H1 (cell line): ENCODE measurements at regions not wholly inside any gene's neighbourhood (a gene's known extent, or its start where the extent isn't known, plus 50 kb on each side); places are given as distances from the start of the nearest gene placed in this dataset.

Experiments used
- CTCF ChIA-PET: fragments of 300-600 bp; sonication (Branson Sonifier 250); formaldehyde crosslinking; loops from one replicate; lab custom pipeline; 2021; ENCODE audit not compliant: partially characterized antibody; lab: Charles Lee
- POLR2A ChIA-PET: fragments of 300-600 bp; sonication (Branson Sonifier 250); formaldehyde crosslinking; loops from one replicate; lab custom pipeline; 2021; ENCODE audit warnings: inconsistent platforms; ENCODE audit not compliant: partially characterized antibody; lab: Charles Lee
- DNase-seq, 2 experiments: peaks; one replicate each; pipeline versions ENCODE4 v3.0.0 to v3.0.0-alpha.2; 2010 to 2022; ENCODE audit warnings: low spot score in 2 of 2, low read depth in 1 of 2, mixed read lengths in 1 of 2
- FAIRE-seq: peaks from 2 replicates; lab custom pipeline; 2011; peaks lifted over from hg19 to GRCh38; lab: Jason Lieb, UNC
- H2AFZ ChIP-seq: 2 replicates; pipeline ENCODE4 v1.8.1; 2012; ENCODE audit warnings: low read length, inconsistent platforms
- H2AK5ac ChIP-seq: 2 replicates; pipeline ENCODE4 v1.6.1; 2013; ENCODE audit warnings: low read depth, low read length
- H2BK120ac ChIP-seq: replicated peaks from 2 replicates; pipeline ENCODE3; 2013; ENCODE audit warnings: low read depth, low read length, inconsistent platforms
- H2BK12ac ChIP-seq: 2 replicates; pipeline ENCODE4 v1.6.1; 2013; ENCODE audit warnings: low read depth, low read length
- H2BK15ac ChIP-seq: 2 replicates; pipeline ENCODE4 v1.6.1; 2013; ENCODE audit warnings: low read length
- H2BK20ac ChIP-seq: 2 replicates; pipeline ENCODE4 v1.6.1; 2013; ENCODE audit warnings: low read length
- H2BK5ac ChIP-seq: 2 replicates; pipeline ENCODE4 v1.6.1; 2013; ENCODE audit warnings: low read depth, low read length
- H3K14ac ChIP-seq: 2 replicates; pipeline ENCODE4 v1.6.1; 2013; ENCODE audit warnings: inconsistent platforms; ENCODE audit not compliant: insufficient read length
- H3K18ac ChIP-seq: 2 replicates; pipeline ENCODE4 v1.6.1; 2013; ENCODE audit warnings: low read length; ENCODE audit errors: extremely low read depth
- H3K23ac ChIP-seq: 2 replicates; pipeline ENCODE4 v1.6.1; 2013; ENCODE audit warnings: inconsistent platforms; ENCODE audit not compliant: insufficient read length
- H3K23me2 ChIP-seq: 2 replicates; pipeline ENCODE4 v1.6.1; 2013; ENCODE audit warnings: low read depth, low read length
- H3K27ac ChIP-seq: 2 replicates; pipeline ENCODE4 v1.6.1; 2011; ENCODE audit warnings: low read depth, low read length, inconsistent platforms
- H3K27me3 ChIP-seq, 4 experiments: replicated peaks in 1 of 4; 1 replicate in 1 of 4; 2 replicates in 3 of 4; pipeline versions ENCODE4 v1.6.1 to v1.8.1; 2011 to 2013; ENCODE audit warnings: low read length in 3 of 4, mild to moderate bottlenecking in 3 of 4, inconsistent platforms in 2 of 4, mixed read lengths in 2 of 4, moderate library complexity in 1 of 4; ENCODE audit not compliant: control insufficient read depth in 3 of 4, insufficient read depth in 3 of 4; ENCODE audit errors: extremely low read depth in 1 of 4
- H3K36me3 ChIP-seq, 4 experiments: 2 replicates each; pipeline versions ENCODE4 v1.6.1 to v1.8.1; 2011 to 2013; ENCODE audit warnings: mild to moderate bottlenecking in 4 of 4, low read length in 3 of 4, moderate library complexity in 2 of 4, control low read depth in 1 of 4, inconsistent platforms in 1 of 4; ENCODE audit not compliant: insufficient read depth in 4 of 4, control insufficient read depth in 2 of 4
- H3K4ac ChIP-seq: replicated peaks from 2 replicates; pipeline ENCODE3; 2013; ENCODE audit warnings: low read length, low read depth, mixed read lengths, inconsistent platforms; ENCODE audit not compliant: insufficient read length
- H3K4me1 ChIP-seq, 4 experiments: replicated peaks in 1 of 4; 1 replicate in 1 of 4; 2 replicates in 3 of 4; pipeline versions ENCODE4 v1.6.1 to v1.8.1; 2011 to 2013; ENCODE audit warnings: low read length in 3 of 4, inconsistent platforms in 2 of 4, mixed read lengths in 1 of 4; ENCODE audit not compliant: insufficient read depth in 4 of 4, control insufficient read depth in 3 of 4
- H3K4me2 ChIP-seq, 2 experiments: 2 replicates each; pipeline versions ENCODE4 v1.6.1 to v1.8.1; 2011 to 2013; ENCODE audit warnings: low read depth in 2 of 2, low read length in 2 of 2, control low read depth in 1 of 2, inconsistent platforms in 1 of 2, mild to moderate bottlenecking in 1 of 2; ENCODE audit not compliant: insufficient read depth in 1 of 2
- H3K4me3 ChIP-seq, 4 experiments: fragments of 200-600, 300-600 bp in 1 of 4; sonication (generic), shearing (Covaris generic), sonication (Bioruptor Twin) in 1 of 4; 2 replicates each; pipeline versions ENCODE4 v1.5.1 to v1.8.1; 2011 to 2016; ENCODE audit warnings: low read length in 4 of 4, low read depth in 3 of 4, control low read depth in 2 of 4, inconsistent platforms in 2 of 4, mild to moderate bottlenecking in 2 of 4, mixed read lengths in 1 of 4, moderate library complexity in 1 of 4; ENCODE audit not compliant: insufficient read depth in 2 of 4; ENCODE audit errors: extremely low read depth in 1 of 4
- H3K56ac ChIP-seq: replicated peaks from 2 replicates; pipeline ENCODE3; 2013; ENCODE audit warnings: low read depth, mild to moderate bottlenecking, mixed read lengths, low read length, inconsistent platforms; ENCODE audit not compliant: insufficient read length
- H3K79me1 ChIP-seq: 2 replicates; pipeline ENCODE4 v1.6.1; 2013; ENCODE audit warnings: low read depth, low read length, control low read depth
- H3K79me2 ChIP-seq, 2 experiments: 2 replicates each; pipeline versions ENCODE4 v1.6.1 to v1.8.1; 2012 to 2013; ENCODE audit warnings: low read length in 2 of 2, mild to moderate bottlenecking in 2 of 2, inconsistent platforms in 1 of 2; ENCODE audit not compliant: insufficient read depth in 2 of 2, control insufficient read depth in 1 of 2
- H3K9ac ChIP-seq, 4 experiments: replicated peaks in 1 of 4; 1 replicate in 1 of 4; 2 replicates in 3 of 4; pipeline versions ENCODE4 v1.6.1 to v1.8.1; 2011 to 2013; ENCODE audit warnings: low read depth in 3 of 4, low read length in 3 of 4, control low read depth in 2 of 4, mild to moderate bottlenecking in 2 of 4, moderate library complexity in 2 of 4, inconsistent platforms in 1 of 4; ENCODE audit errors: extremely low read depth in 1 of 4
- H3K9me3 ChIP-seq, 2 experiments: 2 replicates each; pipeline versions ENCODE4 v1.6.1 to v1.8.1; 2012 to 2013; ENCODE audit warnings: mild to moderate bottlenecking in 2 of 2, moderate library complexity in 2 of 2, control low read depth in 1 of 2, inconsistent platforms in 1 of 2, low read depth in 1 of 2, low read length in 1 of 2, mixed read lengths in 1 of 2; ENCODE audit not compliant: insufficient read depth in 2 of 2
- H4K20me1 ChIP-seq, 2 experiments: replicated peaks in 1 of 2; 2 replicates each; pipeline versions ENCODE3 to v1.8.1; 2011 to 2013; ENCODE audit warnings: inconsistent platforms in 2 of 2, low read length in 2 of 2, mild to moderate bottlenecking in 1 of 2; ENCODE audit not compliant: insufficient read depth in 2 of 2, control insufficient read depth in 1 of 2
- H4K5ac ChIP-seq: 2 replicates; pipeline ENCODE4 v1.6.1; 2013; ENCODE audit warnings: low read length, low read depth, mixed read lengths, inconsistent platforms; ENCODE audit not compliant: insufficient read length
- H4K8ac ChIP-seq: 2 replicates; pipeline ENCODE4 v1.8.0; 2013; ENCODE audit warnings: mild to moderate bottlenecking, moderate library complexity, low read length, inconsistent platforms; ENCODE audit not compliant: insufficient read depth; ENCODE audit errors: extremely low read depth
- H4K91ac ChIP-seq: replicated peaks from 2 replicates; pipeline ENCODE3; 2013; ENCODE audit warnings: low read length, mixed read lengths, inconsistent platforms; ENCODE audit not compliant: insufficient read length
- CBX8 ChIP-seq: fragments of 300-800, 300-1000 bp; sonication (generic); IDR thresholded peaks from 2 replicates; pipeline ENCODE4 v1.7.1; 2016; ENCODE audit warnings: low read depth, low read length, borderline replicate concordance
- RFX5 ChIP-seq: IDR thresholded peaks from 2 replicates; pipeline ENCODE4 v1.6.1; 2011; ENCODE audit warnings: low read depth, low read length, improper control_type of control experiment, borderline replicate concordance
- SP4 ChIP-seq: IDR thresholded peaks from 2 replicates; pipeline ENCODE4 v1.6.1; 2012; ENCODE audit warnings: low read length, inconsistent platforms
- SUZ12 ChIP-seq: fragments of 200-600 bp; sonication (generic); IDR thresholded peaks from 2 replicates; pipeline ENCODE4 v1.6.1; 2012; ENCODE audit warnings: mild to moderate bottlenecking, inconsistent platforms, low read length, moderate library complexity, mixed read lengths
- TEAD4 ChIP-seq: IDR thresholded peaks from 2 replicates; pipeline ENCODE4 v1.6.1; 2012; ENCODE audit warnings: low read depth, low read length, inconsistent platforms, mixed read lengths

DNA sequence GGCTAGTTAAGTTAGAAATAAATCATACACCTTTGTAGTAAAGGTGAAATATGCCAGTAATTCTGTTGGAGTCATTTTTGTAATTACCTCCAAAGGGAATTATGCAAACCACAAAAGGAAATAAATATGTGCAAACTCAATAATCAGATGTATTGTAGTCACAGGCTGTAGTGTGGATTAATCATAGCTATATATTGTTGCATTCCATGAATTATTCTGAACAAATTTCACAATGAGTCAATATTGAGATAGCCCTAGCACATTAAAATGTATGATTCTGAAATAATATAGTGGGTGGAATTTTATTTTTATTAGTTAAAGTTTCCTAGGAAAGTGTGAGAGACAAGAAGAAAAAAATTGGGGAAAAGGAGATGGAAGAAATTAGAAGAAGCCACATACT, 790.5 kb upstream of the PCDH20 start:
- Histone ChIP-seq H2BK15ac (no peak overlapping the region), H2BK20ac (no peak overlapping the region), H3K4ac (no peak overlapping the region), H3K14ac (no peak overlapping the region), H2BK12ac (no peak overlapping the region), H3K9me3 (no peaks in the 10 kb centered on the region; a peak in 1 of 4 replicates), H3K23me2 (no peaks in the 10 kb centered on the region), H2BK120ac (no peak overlapping the region), H3K79me2 (no peaks in the 10 kb centered on the region), H2BK5ac (no peak overlapping the region), H4K91ac (no peak overlapping the region), H2AK5ac (no peak overlapping the region), H3K18ac (no peak overlapping the region), H3K79me1 (no peaks in the 10 kb centered on the region), H4K8ac (no peak overlapping the region), H3K4me1 (no peaks in the 10 kb centered on the region), H3K23ac (no peak overlapping the region), H3K56ac (no peak overlapping the region), H4K20me1 (no peaks in the 10 kb centered on the region), H3K9ac (no peak overlapping the region), H3K4me2 (no peak overlapping the region), H3K4me3 (no peak overlapping the region), H3K27me3 (no peaks in the 10 kb centered on the region), H3K27ac (no peak overlapping the region), H3K36me3 (no peaks in the 10 kb centered on the region), H2AFZ (no peak overlapping the region), H4K5ac (no peak overlapping the region)
- no peak for TF ChIP-seq SP4
- no peak for TF ChIP-seq RFX5
- TF ChIP-seq TEAD4, result no peak
- TF ChIP-seq CBX8, result no peak
- no peak for TF ChIP-seq SUZ12
- DNase-seq, result no peak
- CTCF ChIA-PET, result no interaction called here
- no peak for FAIRE-seq
- POLR2A ChIA-PET, result no interaction called here
